ENCODE measurements at regions not wholly inside any gene's neighbourhood (a gene's known extent, or its start where the extent isn't known, plus 50 kb on each side); places are given as distances from the start of the nearest gene placed in this dataset.

DNA sequence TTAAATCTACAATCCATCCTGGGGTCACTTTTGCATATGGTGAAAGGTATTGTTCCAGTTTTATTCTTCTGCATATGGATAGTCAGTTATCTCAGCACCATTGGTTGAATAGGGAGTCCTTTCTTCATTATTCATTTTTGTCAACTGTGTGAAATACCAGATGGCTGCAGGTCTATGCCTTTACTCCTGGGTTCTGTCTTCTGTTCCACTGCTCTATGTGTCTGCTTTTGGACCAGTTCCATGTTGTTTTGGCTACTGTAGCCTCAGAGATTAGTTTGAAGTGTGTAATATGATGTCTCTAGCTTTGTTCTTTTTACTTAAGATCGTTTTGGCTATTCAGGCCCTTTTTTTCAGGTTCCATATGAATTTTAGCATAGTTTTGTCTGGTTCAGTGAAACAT is 795.8 kb downstream of the OTOL1 start:
- no peaks in the 10 kb centered on the region for H3K4me1 ChIP-seq

GRCh38 chr3:162295323-162295983 is 798.8 kb downstream of the OTOL1 start:
- H3K36me3 ChIP-seq = no peaks in the 10 kb centered on the region
- WGBS, 2 donors (ENCODE audit: low coverage in 1 of 2) = 28 to 41% methylated on average over 6 of the region's 6 CpGs
- H3K4me3 ChIP-seq = no peak overlapping the region
- H3K4me1 ChIP-seq = no peaks in the 10 kb centered on the region
- no peaks in the 10 kb centered on the region for H3K27me3 ChIP-seq
- ATAC-seq = no peak
- no peak overlapping the region for H3K27ac ChIP-seq
- H3K9me3 ChIP-seq = no peaks in the 10 kb centered on the region
- TF ChIP-seq POLR2AphosphoS5 (IDR thresholded peaks at IDR 0.05) (no peak), POLR2A (IDR thresholded peaks at IDR 0.05) (no peak), EP300 (IDR thresholded peaks at IDR 0.05) (no peak)
- TF ChIP-seq, protein P1, sequence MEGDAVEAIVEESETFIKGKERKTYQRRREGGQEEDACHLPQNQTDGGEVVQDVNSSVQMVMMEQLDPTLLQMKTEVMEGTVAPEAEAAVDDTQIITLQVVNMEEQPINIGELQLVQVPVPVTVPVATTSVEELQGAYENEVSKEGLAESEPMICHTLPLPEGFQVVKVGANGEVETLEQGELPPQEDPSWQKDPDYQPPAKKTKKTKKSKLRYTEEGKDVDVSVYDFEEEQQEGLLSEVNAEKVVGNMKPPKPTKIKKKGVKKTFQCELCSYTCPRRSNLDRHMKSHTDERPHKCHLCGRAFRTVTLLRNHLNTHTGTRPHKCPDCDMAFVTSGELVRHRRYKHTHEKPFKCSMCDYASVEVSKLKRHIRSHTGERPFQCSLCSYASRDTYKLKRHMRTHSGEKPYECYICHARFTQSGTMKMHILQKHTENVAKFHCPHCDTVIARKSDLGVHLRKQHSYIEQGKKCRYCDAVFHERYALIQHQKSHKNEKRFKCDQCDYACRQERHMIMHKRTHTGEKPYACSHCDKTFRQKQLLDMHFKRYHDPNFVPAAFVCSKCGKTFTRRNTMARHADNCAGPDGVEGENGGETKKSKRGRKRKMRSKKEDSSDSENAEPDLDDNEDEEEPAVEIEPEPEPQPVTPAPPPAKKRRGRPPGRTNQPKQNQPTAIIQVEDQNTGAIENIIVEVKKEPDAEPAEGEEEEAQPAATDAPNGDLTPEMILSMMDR (IDR thresholded peaks at IDR 0.05) = no peak

More for the DNA sequence above, 795.8 kb downstream of the OTOL1 start:
- 30 to 50% methylated on average over 1 of the region's 1 CpG for WGBS, 2 donors (ENCODE audit: low coverage in 1 of 2)
- TF ChIP-seq EP300 (IDR thresholded peaks at IDR 0.05) (no peak), POLR2A (IDR thresholded peaks at IDR 0.05) (no peak)
- TF ChIP-seq, protein P1 (IDR thresholded peaks at IDR 0.05) = no peak
- no peak overlapping the region for H3K4me3 ChIP-seq
- no peak for ATAC-seq
- no peaks in the 10 kb centered on the region for H3K27me3 ChIP-seq
- H3K27ac ChIP-seq = no peak overlapping the region
- H3K36me3 ChIP-seq = no peaks in the 10 kb centered on the region
- H3K9me3 ChIP-seq = no peaks in the 10 kb centered on the region

GRCh38 chr3:162302983-162303624 is 806.5 kb downstream of the OTOL1 start:
- Histone ChIP-seq H3K27me3 (no peaks in the 10 kb centered on the region), H3K36me3 (no peaks in the 10 kb centered on the region), H3K4me1 (no peaks in the 10 kb centered on the region), H3K9me3 (no peaks in the 10 kb centered on the region), H3K4me3 (no peak overlapping the region), H3K27ac (no peak overlapping the region)
- TF ChIP-seq, protein P1 (IDR thresholded peaks at IDR 0.05) = no peak
- TF ChIP-seq EP300 (IDR thresholded peaks at IDR 0.05) (no peak), POLR2AphosphoS5 (IDR thresholded peaks at IDR 0.05) (no peak), POLR2A (IDR thresholded peaks at IDR 0.05) (no peak)
- 80 to 82% methylated on average over 5 of the region's 5 CpGs for WGBS, 2 donors (ENCODE audit: low coverage in 1 of 2)
- ATAC-seq = no peak

- H3K4me1 ChIP-seq = no peaks in the 10 kb centered on the region
- TF ChIP-seq EP300 (IDR thresholded peaks at IDR 0.05) = no peak
- TF ChIP-seq POLR2A (IDR thresholded peaks at IDR 0.05) = no peak
- TF ChIP-seq, protein P1 (IDR thresholded peaks at IDR 0.05) = no peak
- TF ChIP-seq POLR2AphosphoS5 (IDR thresholded peaks at IDR 0.05) = no peak
- no peaks in the 10 kb centered on the region for H3K36me3 ChIP-seq
- ATAC-seq = no peak
- WGBS, 2 donors (ENCODE audit: low coverage in 1 of 2) = 90 to 100% methylated on average over 2 of the region's 2 CpGs
- H3K27ac ChIP-seq = no peak overlapping the region
- no peaks in the 10 kb centered on the region for H3K27me3 ChIP-seq
- H3K9me3 ChIP-seq = no peaks in the 10 kb centered on the region
- no peak overlapping the region for H3K4me3 ChIP-seq
These were observed 820.4 kb downstream of the OTOL1 start for GRCh38 chr3:162317046-162317445.

GRCh38 chr3:162328649-162329048 is 832.0 kb downstream of the OTOL1 start:
- no peaks in the 10 kb centered on the region for H3K4me1 ChIP-seq
- TF ChIP-seq EP300 (IDR thresholded peaks at IDR 0.05) = no peak
- TF ChIP-seq, protein P1 (IDR thresholded peaks at IDR 0.05) = no peak
- TF ChIP-seq POLR2A (IDR thresholded peaks at IDR 0.05) = no peak
- TF ChIP-seq POLR2AphosphoS5 (IDR thresholded peaks at IDR 0.05) = no peak
- ATAC-seq = no peak

More at GRCh38 chr3:162328649-162329048, 832.0 kb downstream of the OTOL1 start:
- WGBS, 2 donors (ENCODE audit: low coverage in 1 of 2) = 88 to 90% methylated on average over 1 of the region's 1 CpG
- Histone ChIP-seq H3K27me3 (no peaks in the 10 kb centered on the region), H3K9me3 (no peaks in the 10 kb centered on the region), H3K27ac (no peak overlapping the region), H3K36me3 (no peaks in the 10 kb centered on the region), H3K4me3 (no peak overlapping the region)

Data from gastroesophageal sphincter (tissue), 4 donors.